Neural cell (in vitro differentiated cells): ENCODE measurements at regions not wholly inside any gene's neighbourhood (a gene's known extent, or its start where the extent isn't known, plus 50 kb on each side); places are given as distances from the start of the nearest gene placed in this dataset.

Experiments
- EP300 ChIP-seq: fragments of 450-650 bp; conservative IDR thresholded peaks from 2 replicates; pipeline ENCODE4 v1.6.1; 2014; ENCODE audit warnings: antibody characterized with exemption, mild to moderate bottlenecking, moderate library complexity; ENCODE audit not compliant: poor library complexity, severe bottlenecking
- EZH2 ChIP-seq: fragments of 200-600, 300-800 bp; shearing (Covaris generic), sonication (generic); IDR thresholded peaks from 2 replicates; pipeline ENCODE4 v1.6.1; 2014; ENCODE audit warnings: antibody characterized with exemption, low read length, borderline replicate concordance, mild to moderate bottlenecking; ENCODE audit not compliant: insufficient read depth, poor library complexity, severe bottlenecking
- MXI1 ChIP-seq: fragments of 450-650 bp; conservative IDR thresholded peaks from 2 replicates; pipeline ENCODE4 v1.6.1; 2014; ENCODE audit warnings: antibody characterized with exemption, mild to moderate bottlenecking; ENCODE audit not compliant: poor library complexity, severe bottlenecking
- POLR2AphosphoS5 ChIP-seq: IDR thresholded peaks from 2 replicates; pipeline ENCODE4 v1.6.1; 2012
- RAD21 ChIP-seq: fragments of 450-650 bp; conservative IDR thresholded peaks from 2 replicates; pipeline ENCODE4 v1.6.1; 2014; ENCODE audit warnings: antibody characterized with exemption, mild to moderate bottlenecking, moderate library complexity
- SMC3 ChIP-seq: fragments of 450-650 bp; conservative IDR thresholded peaks from 2 replicates; pipeline ENCODE4 v1.6.1; 2014; ENCODE audit warnings: antibody characterized with exemption, mild to moderate bottlenecking, moderate library complexity; ENCODE audit not compliant: poor library complexity
- TAF1 ChIP-seq: IDR thresholded peaks from 2 replicates; pipeline ENCODE4 v1.6.1; 2012; ENCODE audit warnings: low read depth
- TF ChIP-seq, protein P1 (sequence below): fragments of 450-650 bp; IDR thresholded peaks from 2 replicates; pipeline ENCODE4 v1.5.1; 2014; ENCODE audit warnings: antibody characterized with exemption, mild to moderate bottlenecking, moderate library complexity; ENCODE audit not compliant: poor library complexity, severe bottlenecking
- TF ChIP-seq, protein P2 (sequence below): IDR thresholded peaks from 2 replicates; pipeline ENCODE4 v1.6.1; 2012; ENCODE audit warnings: borderline replicate concordance

DNA sequence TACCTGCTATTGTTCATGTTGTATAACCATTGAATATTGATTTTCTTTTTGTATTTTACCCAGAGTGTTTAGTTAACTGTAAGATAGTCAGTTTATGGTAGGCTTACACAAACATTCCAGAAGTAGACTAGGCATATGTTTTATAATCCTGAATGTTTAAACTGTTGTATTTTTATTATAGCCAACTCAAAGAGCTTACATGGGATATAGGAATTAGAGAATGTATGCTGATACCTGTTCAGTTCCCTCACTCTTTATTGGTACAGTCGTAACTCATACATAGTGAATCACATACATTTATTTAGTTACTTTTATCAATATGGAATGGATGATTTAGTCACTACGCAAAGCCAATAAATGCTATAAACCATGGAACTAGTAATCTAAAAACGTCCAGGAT, 657.9 kb downstream of the SLITRK5 start:
- TF ChIP-seq, protein P1, sequence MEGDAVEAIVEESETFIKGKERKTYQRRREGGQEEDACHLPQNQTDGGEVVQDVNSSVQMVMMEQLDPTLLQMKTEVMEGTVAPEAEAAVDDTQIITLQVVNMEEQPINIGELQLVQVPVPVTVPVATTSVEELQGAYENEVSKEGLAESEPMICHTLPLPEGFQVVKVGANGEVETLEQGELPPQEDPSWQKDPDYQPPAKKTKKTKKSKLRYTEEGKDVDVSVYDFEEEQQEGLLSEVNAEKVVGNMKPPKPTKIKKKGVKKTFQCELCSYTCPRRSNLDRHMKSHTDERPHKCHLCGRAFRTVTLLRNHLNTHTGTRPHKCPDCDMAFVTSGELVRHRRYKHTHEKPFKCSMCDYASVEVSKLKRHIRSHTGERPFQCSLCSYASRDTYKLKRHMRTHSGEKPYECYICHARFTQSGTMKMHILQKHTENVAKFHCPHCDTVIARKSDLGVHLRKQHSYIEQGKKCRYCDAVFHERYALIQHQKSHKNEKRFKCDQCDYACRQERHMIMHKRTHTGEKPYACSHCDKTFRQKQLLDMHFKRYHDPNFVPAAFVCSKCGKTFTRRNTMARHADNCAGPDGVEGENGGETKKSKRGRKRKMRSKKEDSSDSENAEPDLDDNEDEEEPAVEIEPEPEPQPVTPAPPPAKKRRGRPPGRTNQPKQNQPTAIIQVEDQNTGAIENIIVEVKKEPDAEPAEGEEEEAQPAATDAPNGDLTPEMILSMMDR = no peak
- TF ChIP-seq EZH2 (no peak), POLR2AphosphoS5 (no peak), RAD21 (no peak), TAF1 (no peak), EP300 (no peak), MXI1 (no peak), SMC3 (no peak)
- TF ChIP-seq, protein P2, sequence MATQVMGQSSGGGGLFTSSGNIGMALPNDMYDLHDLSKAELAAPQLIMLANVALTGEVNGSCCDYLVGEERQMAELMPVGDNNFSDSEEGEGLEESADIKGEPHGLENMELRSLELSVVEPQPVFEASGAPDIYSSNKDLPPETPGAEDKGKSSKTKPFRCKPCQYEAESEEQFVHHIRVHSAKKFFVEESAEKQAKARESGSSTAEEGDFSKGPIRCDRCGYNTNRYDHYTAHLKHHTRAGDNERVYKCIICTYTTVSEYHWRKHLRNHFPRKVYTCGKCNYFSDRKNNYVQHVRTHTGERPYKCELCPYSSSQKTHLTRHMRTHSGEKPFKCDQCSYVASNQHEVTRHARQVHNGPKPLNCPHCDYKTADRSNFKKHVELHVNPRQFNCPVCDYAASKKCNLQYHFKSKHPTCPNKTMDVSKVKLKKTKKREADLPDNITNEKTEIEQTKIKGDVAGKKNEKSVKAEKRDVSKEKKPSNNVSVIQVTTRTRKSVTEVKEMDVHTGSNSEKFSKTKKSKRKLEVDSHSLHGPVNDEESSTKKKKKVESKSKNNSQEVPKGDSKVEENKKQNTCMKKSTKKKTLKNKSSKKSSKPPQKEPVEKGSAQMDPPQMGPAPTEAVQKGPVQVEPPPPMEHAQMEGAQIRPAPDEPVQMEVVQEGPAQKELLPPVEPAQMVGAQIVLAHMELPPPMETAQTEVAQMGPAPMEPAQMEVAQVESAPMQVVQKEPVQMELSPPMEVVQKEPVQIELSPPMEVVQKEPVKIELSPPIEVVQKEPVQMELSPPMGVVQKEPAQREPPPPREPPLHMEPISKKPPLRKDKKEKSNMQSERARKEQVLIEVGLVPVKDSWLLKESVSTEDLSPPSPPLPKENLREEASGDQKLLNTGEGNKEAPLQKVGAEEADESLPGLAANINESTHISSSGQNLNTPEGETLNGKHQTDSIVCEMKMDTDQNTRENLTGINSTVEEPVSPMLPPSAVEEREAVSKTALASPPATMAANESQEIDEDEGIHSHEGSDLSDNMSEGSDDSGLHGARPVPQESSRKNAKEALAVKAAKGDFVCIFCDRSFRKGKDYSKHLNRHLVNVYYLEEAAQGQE = no peak
